Right hindlimb (tissue), 1 donor: ENCODE measurements at regions not wholly inside any gene's neighbourhood (a gene's known extent, or its start where the extent isn't known, plus 50 kb on each side); places are given as distances from the start of the nearest gene placed in this dataset.
A peak's percentile ranks its signal among the peaks of the same experiment; 100 is the strongest.
"Not testable (repeated sequence)": the region's sequence is repeated elsewhere in the genome, so short reads cannot be mapped to it uniquely, and the experiment has no call there.

Source experiments
- DNase-seq: peaks from one replicate; pipeline ENCODE4 v3.0.0-alpha.2; 2018

GRCh38 chr12:116687888-116688287 is 50.0 kb downstream of the SPRING1 start:
- DNase-seq: peak; percentile 49

DNA sequence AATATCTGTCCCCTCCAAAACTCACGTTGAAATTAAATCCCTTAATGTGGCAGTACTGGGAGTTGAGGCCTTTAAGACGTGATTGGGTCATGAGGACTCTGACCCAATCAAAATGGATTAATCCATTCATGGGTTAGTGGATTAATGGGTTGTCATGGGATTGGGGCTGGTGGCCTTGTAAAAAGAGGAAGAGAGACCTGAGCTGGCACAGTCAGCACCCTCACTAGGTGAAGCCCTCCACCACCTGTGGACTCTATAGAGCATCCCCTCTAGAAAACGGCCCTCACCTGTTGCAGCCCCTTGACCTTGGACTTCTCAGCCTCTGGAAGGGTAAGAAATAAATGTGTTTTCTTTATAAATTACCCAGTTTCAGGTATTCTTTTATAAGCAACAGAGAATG is 53.0 kb downstream of the SPRING1 start:
- no peak for DNase-seq

- DNase-seq: no peak
Measured at GRCh38 chr12:116677202-116677661, 60.6 kb downstream of the SPRING1 start.

- no peak for DNase-seq
Measured at GRCh38 chr12:116675339-116676107, 62.3 kb downstream of the SPRING1 start.

DNA sequence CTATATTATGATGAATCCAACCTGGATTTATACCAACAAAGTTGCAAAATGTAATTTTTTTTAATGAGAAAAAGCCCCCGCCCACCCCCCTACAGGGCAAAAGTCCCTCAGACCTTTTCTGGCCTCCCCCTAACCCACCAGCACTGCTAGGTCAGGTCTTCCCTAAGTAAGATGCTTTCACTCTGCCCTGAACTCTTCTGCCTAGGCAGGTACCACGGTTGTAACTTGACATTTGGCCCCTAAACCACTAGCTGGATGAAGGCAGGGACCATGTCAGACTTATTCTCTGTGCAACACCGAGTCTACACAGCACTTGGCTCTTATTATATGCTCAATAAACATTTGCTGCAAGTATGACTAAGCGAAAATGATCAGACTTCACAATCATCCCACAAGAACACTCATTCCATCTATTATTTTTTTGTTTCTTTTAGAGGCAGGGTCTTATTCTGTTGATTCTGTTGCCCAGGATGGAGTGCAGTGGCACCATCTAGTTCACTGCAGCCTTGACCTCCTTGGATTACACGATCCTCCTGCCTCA is 63.2 kb downstream of the SPRING1 start:
- no peak for DNase-seq

DNA sequence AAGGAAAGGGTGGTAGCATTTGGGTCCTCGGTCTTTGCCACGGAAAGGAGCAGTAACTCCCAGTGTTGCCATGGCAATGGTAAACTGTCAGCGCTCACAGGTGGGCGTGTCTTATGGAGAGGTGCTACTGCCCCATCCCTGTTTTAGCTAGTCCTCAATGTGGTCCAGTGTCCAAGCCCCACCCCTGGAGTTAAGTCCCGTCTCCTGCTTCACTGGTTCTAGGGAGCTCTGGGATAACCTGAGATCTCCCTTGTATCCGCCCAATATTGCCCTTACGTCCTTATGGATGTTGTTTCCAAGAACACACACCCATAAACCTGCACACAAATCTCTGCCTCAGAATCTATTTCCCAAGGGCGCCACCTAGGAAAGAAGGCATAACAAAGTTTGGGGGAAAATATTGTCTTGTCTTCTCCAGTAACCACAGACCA is 64.2 kb downstream of the SPRING1 start:
- no peak for DNase-seq

DNA sequence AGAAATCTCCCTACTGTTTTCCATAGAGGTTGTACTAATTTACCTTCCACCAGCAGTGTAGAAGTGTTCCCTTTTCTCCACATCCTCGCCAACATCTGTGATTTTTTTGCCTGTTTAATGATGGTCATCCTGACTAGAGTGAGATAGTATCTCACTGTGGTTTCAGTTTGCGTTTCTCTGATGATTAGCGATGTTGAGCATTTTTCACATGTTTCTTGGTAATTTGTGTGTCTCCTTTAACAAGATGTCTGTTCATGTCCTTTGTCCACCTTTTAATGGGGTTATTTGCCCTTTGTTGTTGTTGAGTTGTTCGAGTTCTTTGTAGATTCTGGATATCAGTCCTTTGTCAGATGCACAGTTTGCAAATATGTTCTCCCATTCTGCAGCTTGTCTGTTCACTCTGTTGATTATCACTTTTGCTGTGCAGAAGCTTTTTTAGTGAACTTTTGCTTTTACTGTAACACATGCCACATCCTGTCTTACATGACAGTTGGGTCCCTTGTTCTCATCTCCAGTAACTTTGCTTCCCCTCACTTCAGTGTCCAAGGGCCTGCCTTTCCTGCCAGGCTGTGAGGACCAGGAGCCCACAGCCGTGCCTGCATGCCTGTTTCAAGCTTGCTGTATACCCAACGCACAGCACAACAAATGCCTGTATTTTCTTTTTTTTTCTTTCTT is 64.9 kb downstream of the SPRING1 start:
- no peak for DNase-seq

DNA sequence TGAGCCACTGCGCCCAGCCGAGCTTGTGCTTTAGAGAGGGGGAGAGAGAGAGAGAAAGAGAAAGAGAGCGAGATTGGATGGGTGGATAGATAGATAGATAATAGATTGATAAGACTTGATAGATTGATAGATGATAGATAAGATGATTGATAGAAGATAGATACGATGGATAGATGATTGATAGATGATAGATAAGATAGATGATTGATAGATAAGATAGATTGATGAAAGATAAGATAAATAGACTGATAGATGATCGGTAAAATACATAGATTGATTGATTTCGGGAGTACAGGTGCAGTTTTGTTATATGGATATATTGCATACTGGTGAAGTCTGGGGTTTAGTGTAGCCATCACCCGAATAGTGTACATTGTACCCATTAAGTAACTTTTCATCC is 65.9 kb downstream of the SPRING1 start:
- DNase-seq: no peak

DNA sequence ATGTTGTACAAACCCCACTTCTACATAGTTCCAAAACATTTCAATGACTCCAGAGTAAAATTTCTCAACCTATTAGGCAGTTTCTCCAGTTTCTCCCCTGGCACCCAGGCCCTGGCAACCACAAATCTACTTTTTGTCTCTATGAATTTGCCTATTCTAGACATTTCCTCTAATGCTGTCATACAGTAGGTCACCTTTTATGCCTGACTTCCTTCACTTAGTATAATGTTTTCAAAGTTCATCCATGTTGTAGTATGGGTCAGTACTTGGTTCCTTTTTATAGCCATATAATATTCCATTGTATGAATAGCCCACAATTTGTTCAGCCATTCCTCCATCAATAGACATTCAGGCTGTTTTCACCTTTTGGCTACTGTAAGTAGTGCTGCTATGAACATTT is 67.0 kb downstream of the SPRING1 start:
- DNase-seq: no peak

GRCh38 chr12:116667752-116668151 is 70.1 kb downstream of the SPRING1 start:
- DNase-seq: no peak

DNA sequence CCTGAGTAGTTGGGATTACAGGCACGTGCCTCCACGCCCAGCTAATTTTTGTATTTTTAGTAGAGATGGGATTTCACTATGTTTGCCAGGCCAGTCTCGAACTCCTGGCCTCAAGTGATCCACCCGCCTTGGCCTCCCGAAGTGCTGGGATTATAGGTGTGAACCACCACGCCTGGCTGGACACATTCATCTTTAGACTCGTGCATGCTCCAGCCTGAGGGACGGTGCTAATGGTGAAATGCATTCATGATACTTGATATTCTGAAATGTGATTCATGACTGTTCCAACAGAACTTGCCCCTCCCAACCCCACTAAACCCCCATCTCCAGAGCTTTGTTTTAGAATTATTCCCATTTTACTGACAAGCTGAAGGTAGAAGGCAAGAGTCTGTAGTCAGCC is 71.0 kb downstream of the SPRING1 start:
- not testable (repeated sequence) for DNase-seq

DNA sequence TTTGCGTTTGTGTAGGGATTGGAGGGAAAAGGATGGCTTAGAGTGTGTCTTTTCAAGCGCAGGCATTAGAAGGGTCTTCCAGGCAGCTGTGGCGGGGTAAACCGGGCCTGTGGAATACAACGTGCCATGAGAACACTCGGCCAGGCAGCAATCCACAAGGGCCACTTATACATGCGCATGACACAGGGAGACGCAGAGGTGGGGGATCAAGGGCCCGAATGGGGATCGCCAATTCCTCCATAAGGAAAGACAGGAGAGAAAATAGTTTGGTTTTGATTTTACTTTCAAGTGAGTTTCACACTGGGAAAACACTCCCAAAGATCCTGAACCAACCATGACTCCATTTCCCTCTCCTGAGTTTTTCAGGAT is 71.6 kb downstream of the SPRING1 start:
- DNase-seq: no peak

GRCh38 chr12:116665666-116666304 is 72.1 kb downstream of the SPRING1 start:
- no peak for DNase-seq

- DNase-seq: no peak
Measured at GRCh38 chr12:116664085-116664484, 73.8 kb downstream of the SPRING1 start.

DNA sequence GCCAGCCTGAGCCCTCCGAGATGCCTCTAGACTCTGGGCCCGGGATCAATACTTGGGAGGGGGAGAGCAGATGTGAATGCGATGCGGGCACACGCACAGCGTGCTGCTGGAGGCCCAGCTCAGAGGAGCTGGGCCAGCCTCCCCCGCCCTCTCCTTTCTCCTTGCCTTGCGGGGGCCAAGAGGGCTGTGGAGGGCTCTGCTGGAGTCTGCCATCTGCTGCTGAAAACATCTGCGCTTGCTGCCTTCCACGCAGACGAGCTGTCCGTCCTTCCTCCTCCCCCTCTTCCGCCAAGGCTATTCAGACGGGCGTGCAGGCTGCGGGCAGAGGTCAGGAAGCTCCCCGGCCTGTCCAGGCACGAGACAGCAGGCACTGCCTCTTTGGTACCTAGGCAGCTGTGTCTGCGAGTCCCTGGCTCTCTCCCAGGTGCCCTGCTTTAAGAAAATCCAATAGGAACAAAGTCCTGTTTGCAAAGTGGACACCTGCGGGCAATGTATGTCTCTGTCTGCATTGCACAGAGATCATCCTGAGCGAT is 75.2 kb downstream of the SPRING1 start:
- DNase-seq: peak; percentile 55

- no peak for DNase-seq
Measured at GRCh38 chr12:116661341-116661740, 76.5 kb downstream of the SPRING1 start.

DNA sequence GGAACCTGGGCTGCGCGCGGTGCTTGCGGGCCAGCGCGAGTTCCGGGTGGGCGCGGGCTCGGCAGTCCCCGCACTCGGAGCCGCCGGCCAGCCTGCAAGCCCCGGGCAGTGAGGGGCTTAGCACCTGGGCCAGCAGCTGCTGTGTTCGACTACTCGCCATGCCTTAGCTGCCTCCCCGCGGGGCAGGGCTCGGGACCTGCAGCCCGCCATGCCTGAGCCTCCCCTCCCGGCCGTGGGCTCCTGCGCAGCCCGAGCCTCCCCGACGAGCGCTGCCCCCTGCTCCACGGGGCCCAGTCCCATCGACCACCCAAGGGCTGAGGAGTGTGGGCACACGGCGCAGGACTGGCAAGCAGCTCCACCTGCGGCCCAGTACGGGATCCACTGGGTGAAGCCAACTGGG is 77.1 kb downstream of the SPRING1 start:
- not testable (repeated sequence) for DNase-seq

- no peak for DNase-seq
Measured at GRCh38 chr12:116659771-116660481, 77.9 kb downstream of the SPRING1 start.

DNA sequence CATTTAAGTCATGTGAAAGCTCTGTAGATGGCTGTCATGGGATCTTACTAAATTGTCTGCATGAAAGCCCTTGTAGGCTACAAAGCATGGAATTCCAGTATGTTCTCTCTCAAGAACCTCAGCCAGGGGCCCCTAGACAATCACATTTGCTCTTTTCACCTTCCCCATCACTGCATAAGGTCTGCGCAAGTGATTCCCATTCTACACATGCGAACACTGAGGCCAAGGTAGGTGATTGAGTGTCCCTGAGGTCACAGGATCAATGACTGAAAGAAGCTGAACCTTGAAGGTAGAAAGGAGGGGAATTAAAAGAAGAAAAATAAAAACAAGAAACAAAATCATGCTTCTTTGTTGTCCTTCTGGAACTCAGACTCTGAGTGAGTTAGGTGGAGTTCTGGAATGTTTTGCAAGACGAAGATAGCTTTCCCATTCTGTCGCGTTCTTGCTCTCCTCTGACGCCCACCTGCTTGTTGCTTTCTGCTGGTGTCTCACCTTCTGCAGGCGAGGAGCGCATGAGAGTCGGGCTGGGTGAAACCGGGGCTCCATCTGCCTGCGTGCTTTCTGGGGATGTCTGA is 79.9 kb downstream of the SPRING1 start:
- no peak for DNase-seq

DNA sequence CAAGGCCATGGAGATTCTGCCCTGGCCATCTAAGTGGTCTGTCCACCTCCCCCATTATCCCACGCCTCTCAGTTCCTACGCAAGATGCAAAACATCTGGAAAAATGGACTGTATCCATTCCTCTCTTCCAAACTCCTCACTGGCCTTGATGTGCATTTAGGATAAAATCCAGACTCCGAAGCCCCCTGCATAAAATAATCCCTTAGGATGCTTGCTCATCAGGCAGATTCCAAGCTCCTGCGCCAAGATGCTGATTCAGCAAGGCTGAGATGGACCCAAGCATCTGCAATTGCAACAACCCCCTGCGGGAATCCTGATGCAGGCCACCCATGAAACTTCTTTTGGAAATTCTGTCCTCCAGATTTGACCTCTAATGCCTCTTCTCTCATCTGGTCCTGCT is 81.6 kb downstream of the SPRING1 start:
- DNase-seq: peak; percentile 60

GRCh38 chr12:116654226-116654743 is 83.6 kb downstream of the SPRING1 start:
- DNase-seq: no peak

GRCh38 chr12:116651089-116651488 is 86.8 kb downstream of the SPRING1 start:
- DNase-seq: no peak
